ENCODE measurements at regions not wholly inside any gene's neighbourhood (a gene's known extent, or its start where the extent isn't known, plus 50 kb on each side); places are given as distances from the start of the nearest gene placed in this dataset.

DNA sequence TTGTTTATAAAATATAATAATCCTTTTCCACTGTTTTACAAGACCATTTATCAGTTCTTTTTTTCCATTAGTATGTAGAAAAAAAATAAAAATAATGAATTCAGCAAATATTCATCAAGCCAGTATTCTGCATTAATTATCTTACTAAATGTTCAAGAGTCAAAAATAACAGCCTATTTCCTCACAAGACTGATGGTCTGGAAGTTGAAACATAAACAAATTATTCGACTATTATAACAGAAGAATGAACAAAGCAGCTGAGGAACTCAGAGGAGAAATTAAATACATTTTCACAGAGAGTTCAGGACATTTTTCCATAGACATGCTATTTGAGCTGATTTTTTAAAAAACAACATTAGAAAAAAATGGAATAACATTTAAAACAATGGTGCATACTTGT lies 2594.8 kb downstream of the ARAP2 start:
- Histone ChIP-seq H3K36me3 (ENCODE audit: control insufficient read depth in 1 of 2, insufficient read depth in 2 of 2, low read length in 2 of 2) (no peaks in the 10 kb centered on the region), H2AFZ (ENCODE audit: low read depth, low read length, poor library complexity, severe bottlenecking) (peak overlapping the region; percentile 22), H3K27me3 (ENCODE audit: insufficient read depth, low read length) (no peaks in the 10 kb centered on the region), H3K4me2 (ENCODE audit: low read length) (no peak overlapping the region), H3K79me2 (ENCODE audit: insufficient read depth, low read length) (no peaks in the 10 kb centered on the region), H3K9me3 (ENCODE audit: control insufficient read depth in 1 of 2, insufficient read depth in 1 of 2, low read depth in 1 of 2, low read length in 2 of 2) (no peaks in the 10 kb centered on the region), H3K9ac (ENCODE audit: low read length) (no peak overlapping the region), H3K27ac (ENCODE audit: low read depth, low read length) (no peak overlapping the region), H4K20me1 (ENCODE audit: insufficient read depth) (no peaks in the 10 kb centered on the region), H3K4me3 (replicated peaks in 1 of 2; ENCODE audit: low read depth in 1 of 2, low read length in 2 of 2) (no peak overlapping the region), H3K9me2 (ENCODE audit: insufficient read depth) (no peaks in the 10 kb centered on the region), H3K4me1 (ENCODE audit: control insufficient read depth in 1 of 2, insufficient read depth in 2 of 2, low read length in 2 of 2) (no peaks in the 10 kb centered on the region)
- BruUV-seq (replicated peaks) = no TSS peak
- POLR2A ChIA-PET = no interaction called here
- no peak for TF ChIP-seq RAD21 (IDR thresholded peaks at IDR 0.05; ENCODE audit: low read depth)
- TF ChIP-seq ELF1 (IDR thresholded peaks at IDR 0.05; ENCODE audit: borderline replicate concordance, low read depth) = no peak
- no peak for TF ChIP-seq POLR2A (IDR thresholded peaks at IDR 0.05; ENCODE audit: borderline replicate concordance, extremely low read depth, insufficient read depth, insufficient read length)
- TF ChIP-seq ZFX (IDR thresholded peaks at IDR 0.05) = no peak
- TF ChIP-seq YY1 (IDR thresholded peaks at IDR 0.05; ENCODE audit: extremely low read depth, insufficient replicate concordance, low read depth, low read length) = no peak
- TF ChIP-seq EGR1 (IDR thresholded peaks at IDR 0.05; ENCODE audit: low read depth) = no peak
- TF ChIP-seq CEBPB (IDR thresholded peaks at IDR 0.05; ENCODE audit: low read depth) = no peak
- TF ChIP-seq, protein P1, sequence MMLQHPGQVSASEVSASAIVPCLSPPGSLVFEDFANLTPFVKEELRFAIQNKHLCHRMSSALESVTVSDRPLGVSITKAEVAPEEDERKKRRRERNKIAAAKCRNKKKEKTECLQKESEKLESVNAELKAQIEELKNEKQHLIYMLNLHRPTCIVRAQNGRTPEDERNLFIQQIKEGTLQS (IDR thresholded peaks at IDR 0.05) = no peak
- no peak for TF ChIP-seq FOSL1 (IDR thresholded peaks at IDR 0.05; ENCODE audit: low read depth)
- no peak for TF ChIP-seq SP1 (IDR thresholded peaks at IDR 0.05; ENCODE audit: low read depth)
- TF ChIP-seq CTCF (IDR thresholded peaks at IDR 0.05 in 2 of 3, conservative IDR thresholded peaks at IDR 0.05 in 1 of 3; ENCODE audit: borderline replicate concordance in 1 of 3, insufficient read depth in 1 of 3, low read depth in 2 of 3, low read length in 2 of 3) = no peak
- no peak for TF ChIP-seq EZH2 (IDR thresholded peaks at IDR 0.05)
- TF ChIP-seq ZNF274 (IDR thresholded peaks at IDR 0.05; ENCODE audit: low read depth, low read length) = no peak
- TF ChIP-seq EZH2phosphoT487 (IDR thresholded peaks at IDR 0.05; ENCODE audit: borderline replicate concordance) = no peak
- TF ChIP-seq CBX3 (IDR thresholded peaks at IDR 0.05; ENCODE audit: low read depth) = no peak
- TF ChIP-seq SIN3A (IDR thresholded peaks at IDR 0.05; ENCODE audit: low read depth) = no peak
- no peak for TF ChIP-seq POLR2AphosphoS5 (IDR thresholded peaks at IDR 0.05; ENCODE audit: low read depth, low read length)
- no peak for TF ChIP-seq JUND (IDR thresholded peaks at IDR 0.05)
- TF ChIP-seq REST (IDR thresholded peaks at IDR 0.05; ENCODE audit: low read depth) = no peak
- TF ChIP-seq SRF (IDR thresholded peaks at IDR 0.05; ENCODE audit: low read depth) = no peak
- intact Hi-C loops (cut with micrococcal nuclease) = loop anchor here (1.0 to 10.0 kb wide), 2 partner anchors 675 to 1071 kb away; no protein-coding TSS in a partner anchor
- ATAC-seq (no peak), DNase-seq (ENCODE audit: low read depth, low spot score) (no peak)
- CTCF ChIA-PET = interaction anchor here (0.6 to 1.5 kb wide), 3 partner anchors 9 to 1071 kb away, joined by 4 to 6 read pairs (median 5); no protein-coding TSS in a partner anchor
- RAD21 ChIA-PET (ENCODE audit: low non-redundant PET in 1 of 2, low total read pairs in 2 of 2, uncharacterized antibody in 2 of 2, unreplicated experiment in 2 of 2) = no interaction called here

Data from HCT116 (cell line).